RWPE1 (cell line): ENCODE measurements at regions not wholly inside any gene's neighbourhood (a gene's known extent, or its start where the extent isn't known, plus 50 kb on each side); places are given as distances from the start of the nearest gene placed in this dataset.

Experiments
- CTCF ChIA-PET: fragments of 350-600 bp; sonication (Branson Sonifier 250); formaldehyde crosslinking; extraction: SDS; loops from one replicate; lab custom pipeline; 2021; lab: Yijun Ruan, JAX
- POLR2A ChIA-PET: fragments of 400-600 bp; formaldehyde crosslinking; extraction: SDS; loops from one replicate; lab custom pipeline; 2020; ENCODE audit warnings: antibody characterized with exemption; ENCODE audit not compliant: low non-redundant PET; lab: Yijun Ruan, JAX
- DNase-seq: peaks from one replicate; pipeline ENCODE4 v3.0.0; 2012; ENCODE audit warnings: low spot score
- H3K27ac ChIP-seq: fragments of 450-650 bp; 2 replicates; pipeline ENCODE4 v1.5.1; 2017
- CTCF ChIP-seq: fragments of 450-650 bp; conservative IDR thresholded peaks from 2 replicates; pipeline ENCODE4 v1.5.1; 2017; ENCODE audit warnings: low read depth, mild to moderate bottlenecking

GRCh38 chr3:168288511-168289401 is 193.0 kb upstream of the GOLIM4 start:
- H3K27ac ChIP-seq: no peak overlapping the region
- ChIA-PET POLR2A (no interaction called here), CTCF (no interaction called here)
- TF ChIP-seq CTCF: no peak
- DNase-seq: no peak

GRCh38 chr3:168285506-168285905 is 189.8 kb upstream of the GOLIM4 start:
- CTCF ChIA-PET: interaction anchor here (0.5 kb wide), 1 partner anchor 105 kb away, joined by 3 read pairs; no protein-coding TSS in a partner anchor
- no peak overlapping the region for H3K27ac ChIP-seq
- no peak for DNase-seq
- TF ChIP-seq CTCF: no peak
- POLR2A ChIA-PET: no interaction called here

- ChIA-PET CTCF (interaction anchor here (0.5 to 0.6 kb wide), 2 partner anchors 56 to 236 kb away, joined by 3 read pairs; no protein-coding TSS in a partner anchor), POLR2A (no interaction called here)
- TF ChIP-seq CTCF: no peak
- no peak overlapping the region for H3K27ac ChIP-seq
- no peak for DNase-seq
Measured at GRCh38 chr3:168284728-168285127, 189.0 kb upstream of the GOLIM4 start.

GRCh38 chr3:168275662-168276061 is 179.9 kb upstream of the GOLIM4 start:
- POLR2A ChIA-PET: no interaction called here
- CTCF ChIA-PET: no interaction called here
- DNase-seq: no peak
- TF ChIP-seq CTCF: no peak
- H3K27ac ChIP-seq: no peak overlapping the region

GRCh38 chr3:168273917-168274316 is 178.2 kb upstream of the GOLIM4 start:
- no peak overlapping the region for H3K27ac ChIP-seq
- TF ChIP-seq CTCF: no peak
- CTCF ChIA-PET: interaction anchor here (0.6 to 0.7 kb wide), 3 partner anchors 20 to 62 kb away, joined by 3 to 4 read pairs (median 3); no protein-coding TSS in a partner anchor
- no peak for DNase-seq
- POLR2A ChIA-PET: no interaction called here

- H3K27ac ChIP-seq: no peak overlapping the region
- DNase-seq: no peak
- POLR2A ChIA-PET: no interaction called here
- TF ChIP-seq CTCF: no peak
- CTCF ChIA-PET: interaction anchor here (0.7 kb wide), 1 partner anchor 21 kb away, joined by 4 read pairs; no protein-coding TSS in a partner anchor
Measured at GRCh38 chr3:168273036-168273435, 177.3 kb upstream of the GOLIM4 start.
